Transverse colon (tissue), 4 donors: ENCODE measurements at regions not wholly inside any gene's neighbourhood (a gene's known extent, or its start where the extent isn't known, plus 50 kb on each side); places are given as distances from the start of the nearest gene placed in this dataset.

Experiments
- DNase-seq: peaks from one replicate; pipeline ENCODE4 v3.0.0-alpha.2; 2019
- H3K27ac ChIP-seq, 4 donors: fragments of 200-600 bp; sonication (generic); 2 replicates each; pipeline ENCODE4 v1.5.1; 2016 to 2018; ENCODE audit warnings: inconsistent platforms in 4 of 4
- H3K27me3 ChIP-seq: fragments of 200-600 bp; sonication (generic); 2 replicates; pipeline ENCODE4 v1.5.1; 2017; ENCODE audit warnings: inconsistent platforms
- H3K36me3 ChIP-seq, 4 donors: fragments of 200-600 bp; sonication (generic); 2 replicates each; pipeline ENCODE4 v1.5.1; 2017 to 2019; ENCODE audit warnings: inconsistent platforms in 4 of 4
- H3K4me1 ChIP-seq, 4 donors: fragments of 200-600 bp; sonication (generic); 2 replicates each; pipeline ENCODE4 v1.5.1; 2017 to 2020; ENCODE audit warnings: inconsistent platforms in 4 of 4
- H3K4me3 ChIP-seq, 4 donors: fragments of 200-600 bp; sonication (generic); 1 replicate in 1 of 4; 2 replicates in 3 of 4; pipeline versions ENCODE4 v1.5.1 to v1.6.1; 2017 to 2019; ENCODE audit warnings: inconsistent platforms in 4 of 4
- H3K9me3 ChIP-seq, 2 donors: fragments of 200-600 bp; sonication (generic); 2 replicates each; pipeline ENCODE4 v1.5.1; 2017 to 2019; ENCODE audit warnings: inconsistent platforms in 2 of 2
- CTCF ChIP-seq, 5 experiments: fragments of 200-600 bp in 3 of 5; fragments of 450-650 bp in 2 of 5; sonication (generic) in 3 of 5; IDR thresholded peaks; 1 replicate in 2 of 5; 2 replicates in 3 of 5; pipeline ENCODE4 v1.5.1; 2016 to 2017; ENCODE audit warnings: antibody characterized with exemption in 5 of 5, inconsistent platforms in 3 of 5, mild to moderate bottlenecking in 2 of 5, moderate library complexity in 1 of 5
- EP300 ChIP-seq: sonication (generic); formaldehyde crosslinking; IDR thresholded peaks from one replicate; pipeline ENCODE4 v1.6.1; 2017; ENCODE audit warnings: antibody characterized with exemption, low read depth
- POLR2A ChIP-seq: fragments of 450-650 bp; IDR thresholded peaks from one replicate; pipeline ENCODE4 v1.6.1; 2016; ENCODE audit warnings: antibody characterized with exemption, mild to moderate bottlenecking, moderate library complexity
- POLR2AphosphoS5 ChIP-seq, 3 donors: sonication (generic); formaldehyde crosslinking; IDR thresholded peaks; one replicate each; pipeline ENCODE4 v1.6.1; 2016; ENCODE audit warnings: antibody characterized with exemption in 3 of 3
- WGBS, 2 donors: methylation state at CpG; one replicate each; pipeline ENCODE4 v1.1.5; 2018; ENCODE audit warnings: low coverage in 1 of 2; 5-methylcytosine and 5-hydroxymethylcytosine counted together
- in situ Hi-C, 4 donors: fragments of 200-750 bp; cut with MboI; loops; one replicate each; pipeline versions ENCODE4 v1.15.0 to v1.15.1; 2017; ENCODE audit warnings: low sequenced_read_pairs in 3 of 4, low pct_ligation_motif_present in 1 of 4, low pct_unique_long_range_greater_than_20kb in 1 of 4
- intact Hi-C: fragments of 100-400 bp; cut with DNase I; formaldehyde crosslinking; loops from one replicate; pipeline ENCODE4 v1.15.1; 2023; ENCODE audit warnings: low total_unique reads

- Histone ChIP-seq H3K36me3 (no peaks in the 10 kb centered on the region), H3K27ac (no peak overlapping the region), H3K27me3 (no peaks in the 10 kb centered on the region), H3K4me3 (no peak overlapping the region), H3K4me1 (peaks cover 0 to 6% (median 0%) of the 10 kb centered on the region in 4 donors), H3K9me3 (no peaks in the 10 kb centered on the region)
- intact Hi-C loops, result no loop called here
- WGBS, 2 donors, result 67 to 81% methylated on average over 3 to 9 of the region's 9 CpGs
- TF ChIP-seq EP300 (no peak), POLR2AphosphoS5 (IDR thresholded peaks at IDR 0.05) (no peak), POLR2A (no peak), CTCF (IDR thresholded peaks at IDR 0.05) (no peak)
- in situ Hi-C loops, result no loop called here
- DNase-seq, result no peak
Observed at GRCh38 chr3:34015204-34016142, 217.0 kb downstream of the PDCD6IP start.

GRCh38 chr3:34016925-34017587 is 218.6 kb downstream of the PDCD6IP start:
- no peak for DNase-seq
- WGBS, 2 donors, result 62 to 69% methylated on average over 4 to 6 of the region's 6 CpGs
- TF ChIP-seq EP300 (no peak), CTCF (IDR thresholded peaks at IDR 0.05) (no peak), POLR2AphosphoS5 (IDR thresholded peaks at IDR 0.05) (no peak), POLR2A (no peak)
- Histone ChIP-seq H3K27ac (no peak overlapping the region), H3K27me3 (no peaks in the 10 kb centered on the region), H3K4me3 (no peak overlapping the region), H3K36me3 (no peaks in the 10 kb centered on the region), H3K4me1 (peaks cover 0 to 2% (median 0%) of the 10 kb centered on the region in 4 donors), H3K9me3 (no peaks in the 10 kb centered on the region)
- in situ Hi-C loops (no loop called here), intact Hi-C loops (no loop called here)

GRCh38 chr3:34017757-34018156 is 219.3 kb downstream of the PDCD6IP start:
- in situ Hi-C loops (no loop called here), intact Hi-C loops (no loop called here)

More at GRCh38 chr3:34017757-34018156, 219.3 kb downstream of the PDCD6IP start:
- Histone ChIP-seq H3K27ac (no peak overlapping the region), H3K36me3 (no peaks in the 10 kb centered on the region), H3K4me1 (no peaks in the 10 kb centered on the region), H3K27me3 (no peaks in the 10 kb centered on the region), H3K4me3 (no peak overlapping the region), H3K9me3 (no peaks in the 10 kb centered on the region)
- TF ChIP-seq POLR2AphosphoS5 (IDR thresholded peaks at IDR 0.05) (no peak), CTCF (IDR thresholded peaks at IDR 0.05) (no peak), EP300 (no peak)
- DNase-seq, result no peak
